GM18861 (cell line): ENCODE measurements at regions not wholly inside any gene's neighbourhood (a gene's known extent, or its start where the extent isn't known, plus 50 kb on each side); places are given as distances from the start of the nearest gene placed in this dataset.
"Not testable (repeated sequence)": the region's sequence is repeated elsewhere in the genome, so short reads cannot be mapped to it uniquely, and the experiment has no call there.

ENCODE experiments used
- ATAC-seq: cut with Tn5 transposase; IDR thresholded peaks from one replicate; pipeline ENCODE4 v1.9.1; 2021; ENCODE audit not compliant: unreplicated experiment

DNA sequence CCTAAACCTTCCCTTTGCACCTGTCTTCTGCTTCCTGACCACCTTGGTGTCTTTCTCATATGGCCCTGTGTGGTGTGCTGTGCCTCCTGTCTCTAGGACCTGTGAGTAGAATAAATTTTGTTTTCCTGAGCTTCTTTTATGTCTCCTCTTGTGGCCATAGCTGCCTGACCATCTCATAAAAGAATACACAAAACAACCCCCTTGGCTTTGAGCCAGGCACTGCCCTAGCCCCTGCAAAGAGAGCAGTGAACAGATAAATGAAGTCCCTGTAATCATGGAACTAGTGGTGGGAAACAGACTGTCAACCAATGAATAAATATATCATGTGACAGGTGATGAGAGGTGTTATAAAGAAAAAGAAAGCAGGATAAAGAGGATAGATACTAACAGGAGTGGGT is 485.1 kb downstream of the CSNK1G3 start:
- ATAC-seq: no peak

DNA sequence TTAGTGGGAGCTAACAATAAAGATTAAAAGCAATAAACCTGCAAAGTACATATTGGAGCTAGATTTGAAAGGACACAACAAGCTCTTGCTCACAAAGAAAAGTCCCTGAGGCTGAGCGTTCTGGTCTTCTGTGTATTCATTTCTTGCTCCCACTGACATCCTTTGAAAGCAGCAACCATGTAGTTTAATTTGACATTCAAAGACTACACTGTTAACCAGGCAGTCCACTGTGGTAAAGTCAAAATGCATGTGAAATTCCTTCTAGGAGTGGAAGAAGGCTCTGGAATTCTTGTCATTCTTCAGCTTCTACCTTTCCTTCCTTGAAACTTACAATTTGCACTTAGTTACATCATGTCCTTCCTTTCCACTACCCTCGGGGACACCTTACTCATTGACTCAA is 480.7 kb downstream of the CSNK1G3 start:
- no peak for ATAC-seq

DNA sequence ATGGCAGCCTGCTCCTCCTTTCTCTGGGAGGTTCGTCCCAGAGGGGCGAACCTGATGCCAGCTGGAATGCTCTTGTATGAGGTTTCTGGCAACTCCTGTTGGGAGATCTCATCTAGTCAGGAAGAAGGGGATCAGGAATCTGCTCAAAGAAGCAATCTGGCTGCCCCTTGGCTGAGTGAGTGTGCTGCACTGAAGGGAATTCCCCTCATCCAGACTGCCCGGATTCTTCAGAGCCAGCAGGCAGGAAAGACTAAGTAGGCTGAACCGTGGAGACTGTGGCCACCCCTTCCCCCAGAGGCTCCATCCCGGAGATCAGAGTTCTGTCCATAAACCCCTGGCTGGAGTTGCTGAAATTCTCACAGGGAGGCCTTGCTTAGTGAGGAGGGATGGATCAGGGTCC is 476.0 kb downstream of the CSNK1G3 start:
- no peak for ATAC-seq

DNA sequence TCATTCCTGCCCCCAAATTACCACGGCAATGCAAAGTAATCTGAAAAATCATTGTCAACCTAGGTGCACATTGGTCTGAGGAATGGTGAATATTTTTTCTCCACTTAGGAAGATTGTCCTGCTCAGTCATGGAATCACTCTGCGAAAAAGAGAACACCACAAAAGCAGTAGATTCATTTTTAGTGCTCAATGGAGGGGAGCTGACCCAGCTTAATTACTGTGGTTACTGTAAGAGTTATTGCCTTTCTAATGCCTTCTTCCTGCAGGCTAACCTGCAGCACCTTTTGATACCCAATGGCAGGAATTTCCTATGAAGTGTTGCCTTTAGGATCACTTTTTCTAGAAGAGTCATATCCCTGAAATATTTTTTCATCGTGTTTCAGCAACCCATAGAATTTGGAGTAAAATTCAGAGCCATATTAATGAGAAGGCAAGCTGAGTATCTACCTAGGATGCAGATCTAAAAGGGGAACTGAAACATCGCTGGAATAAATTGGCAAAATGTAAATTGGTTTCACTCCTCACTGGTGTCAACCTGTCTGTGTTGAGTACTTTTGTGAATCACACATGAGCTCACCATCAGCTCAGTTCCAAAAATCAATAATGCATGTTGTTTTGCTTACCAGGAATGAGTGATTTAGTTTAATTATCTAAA is 464.5 kb downstream of the CSNK1G3 start:
- peak; percentile 81 for ATAC-seq

DNA sequence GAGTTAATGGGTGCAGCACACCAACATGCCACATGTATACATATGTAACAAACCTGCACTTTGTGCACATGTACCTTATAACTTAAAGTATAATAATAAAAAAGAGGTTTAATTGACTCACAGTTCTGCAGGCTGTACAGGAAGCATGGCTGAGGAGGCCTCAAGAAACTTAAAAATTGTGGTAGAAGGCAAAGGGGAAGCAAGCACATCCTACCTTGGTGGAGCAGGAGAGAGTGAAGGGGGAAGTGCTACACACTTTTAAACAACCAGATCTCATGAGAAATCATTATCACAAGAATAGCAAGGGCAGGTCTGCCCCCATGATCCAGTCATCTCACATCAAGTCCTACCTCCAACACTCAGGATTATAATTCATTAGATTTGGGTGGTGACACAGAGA is 463.5 kb downstream of the CSNK1G3 start:
- not testable (repeated sequence) for ATAC-seq

DNA sequence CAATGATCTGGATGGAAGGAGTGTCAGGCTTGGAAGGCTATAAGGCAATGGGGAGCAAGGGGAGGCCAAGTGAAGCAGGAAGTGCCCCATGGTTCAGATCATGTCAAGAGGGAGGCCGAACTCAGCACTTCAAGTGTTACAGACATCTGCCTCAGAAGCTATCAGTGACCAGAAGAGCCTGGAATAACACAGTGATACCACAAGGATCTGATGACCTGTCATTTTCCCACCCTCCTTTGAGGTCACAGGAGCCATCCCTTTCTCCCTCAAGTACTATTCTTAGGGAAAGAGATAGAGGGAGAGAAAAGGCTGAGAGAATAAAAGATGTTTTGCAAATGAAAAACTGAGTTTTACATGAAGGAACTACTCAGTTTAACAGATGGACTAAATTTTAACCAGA is 454.8 kb downstream of the CSNK1G3 start:
- no peak for ATAC-seq

DNA sequence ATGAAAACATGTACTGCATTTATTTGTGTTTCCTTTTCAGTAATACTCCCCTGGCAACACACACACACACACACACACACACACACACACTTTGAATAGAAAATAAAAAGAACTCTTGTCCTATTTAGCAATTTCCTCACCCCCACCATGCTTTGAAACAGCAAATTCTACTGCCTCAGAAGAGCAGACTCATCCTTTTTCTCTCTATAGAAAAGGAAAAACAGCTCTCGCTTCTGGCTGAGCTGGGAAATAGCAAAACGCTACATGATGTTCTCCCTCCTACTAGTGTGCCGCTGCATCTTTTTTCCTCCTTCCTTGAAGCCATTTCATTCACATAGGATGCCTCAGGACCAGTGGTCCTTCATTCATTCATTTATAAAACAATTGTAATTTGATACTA is 453.6 kb downstream of the CSNK1G3 start:
- ATAC-seq: no peak

DNA sequence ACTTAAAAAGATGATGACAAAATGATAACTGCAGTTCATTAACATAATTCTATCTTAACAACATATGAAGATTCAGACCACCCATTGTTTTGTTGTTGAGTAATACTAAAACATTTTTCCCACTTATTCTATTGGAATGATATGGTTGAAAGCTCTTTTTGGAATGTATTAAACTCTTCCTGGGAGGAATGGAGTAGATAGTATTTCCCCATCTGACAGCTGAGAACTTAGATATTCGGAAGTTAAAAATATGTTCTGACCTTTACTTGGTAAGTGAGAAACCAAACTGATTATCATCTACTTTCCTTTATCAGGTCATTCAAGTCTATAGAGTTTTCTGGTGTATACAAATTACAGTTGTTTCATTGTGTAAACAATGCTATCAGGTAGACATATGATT is 452.9 kb downstream of the CSNK1G3 start:
- no peak for ATAC-seq

DNA sequence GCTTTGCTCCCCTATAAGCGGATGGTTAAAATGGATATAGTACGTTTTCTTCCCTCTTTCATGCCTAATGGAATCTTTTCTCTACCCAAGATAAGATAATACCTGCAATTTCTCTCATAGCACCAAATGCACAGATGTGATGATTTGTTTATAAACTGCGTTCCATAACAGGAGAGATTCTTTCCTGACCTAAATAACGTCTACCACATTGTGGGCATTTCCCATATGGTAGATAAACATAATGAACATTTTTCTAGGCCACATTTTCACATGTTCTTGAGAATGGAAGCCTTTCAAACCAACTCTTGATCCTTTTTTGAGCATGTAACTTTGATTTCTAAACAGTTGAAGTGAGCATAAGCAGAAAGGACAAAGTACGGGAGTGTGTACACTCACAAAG is 448.5 kb downstream of the CSNK1G3 start:
- ATAC-seq: no peak

DNA sequence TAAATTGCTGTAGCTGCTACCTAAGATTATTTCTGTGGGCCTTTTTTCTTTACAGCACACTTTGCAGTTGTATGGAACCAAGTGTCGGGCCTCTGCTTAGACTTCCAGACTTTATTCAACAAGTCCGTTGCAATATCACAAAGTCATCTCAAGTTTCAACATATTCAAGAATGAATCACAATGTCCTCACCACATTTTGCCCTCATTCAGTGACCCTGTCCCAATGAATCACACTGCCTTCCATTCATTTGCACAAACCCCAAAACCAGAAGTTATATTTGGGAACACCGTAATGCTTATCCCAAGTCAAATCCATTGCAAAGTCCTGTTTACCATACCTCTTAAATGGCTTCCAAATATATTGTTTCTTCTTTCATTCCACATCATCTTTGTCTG is 439.6 kb downstream of the CSNK1G3 start:
- no peak for ATAC-seq

DNA sequence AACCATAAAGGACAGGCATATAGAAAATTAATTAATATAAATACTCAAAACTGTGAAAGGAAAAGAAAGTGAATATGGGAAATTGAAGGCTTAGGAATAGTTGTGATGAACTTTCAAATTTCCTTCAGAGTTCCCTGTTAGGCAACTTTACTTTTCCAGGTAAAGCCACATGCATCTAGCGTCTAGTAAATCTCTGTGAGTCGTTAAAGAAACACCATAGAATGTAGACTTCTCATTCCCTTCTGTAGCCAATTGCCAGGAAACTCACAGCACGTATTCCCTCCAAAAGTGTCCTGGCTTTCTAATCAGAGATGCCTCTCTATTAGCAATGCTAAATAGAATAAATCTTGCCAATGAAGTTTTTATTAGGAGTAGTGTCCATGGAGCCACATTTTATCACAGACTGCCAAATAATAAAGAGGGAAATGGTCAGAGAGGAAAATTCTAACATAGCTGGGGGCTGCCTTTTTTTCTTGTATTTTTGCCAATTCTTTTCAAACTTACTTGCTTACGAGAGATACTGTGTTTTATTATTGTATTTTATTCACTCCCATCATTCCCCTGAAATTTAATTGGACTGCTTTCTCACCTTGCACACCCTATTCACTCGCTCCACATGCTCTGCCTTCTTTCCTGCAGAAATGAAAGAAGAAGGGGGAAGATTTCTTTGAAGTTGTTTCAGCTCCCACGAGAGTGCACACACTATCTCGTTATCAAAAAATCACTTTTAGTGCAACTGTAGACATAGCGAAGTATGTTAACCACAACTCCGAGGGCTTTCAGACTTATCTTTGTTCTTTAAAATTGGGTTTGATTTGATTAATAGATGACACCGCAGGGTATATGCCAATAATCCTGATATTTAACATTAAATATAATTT is 439.0 kb downstream of the CSNK1G3 start:
- no peak for ATAC-seq

DNA sequence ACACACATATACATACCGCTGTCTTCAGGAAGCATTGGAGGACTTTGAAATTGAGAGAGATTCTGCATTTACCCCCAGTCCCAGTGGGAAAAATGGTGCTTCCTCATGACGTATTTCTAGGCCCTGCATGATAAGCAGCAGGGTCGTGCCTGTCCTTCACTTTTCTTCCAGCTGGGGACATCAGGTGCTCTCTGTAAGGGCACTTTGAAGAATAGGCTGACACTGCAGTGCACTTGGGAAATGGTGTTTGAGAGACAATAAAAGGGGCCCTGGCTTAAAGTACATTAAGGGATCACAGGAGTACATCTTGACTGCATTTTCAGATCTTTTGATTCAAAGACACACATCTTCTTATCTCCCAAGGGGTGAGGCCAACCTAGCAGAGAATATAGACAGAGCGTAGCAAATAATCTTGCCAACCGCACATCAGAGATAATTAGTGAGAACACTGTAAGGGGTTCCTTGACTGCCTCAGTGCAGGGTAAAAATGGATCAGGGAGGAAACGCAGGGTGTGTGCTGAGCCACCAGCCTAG is 437.9 kb downstream of the CSNK1G3 start:
- ATAC-seq: no peak

DNA sequence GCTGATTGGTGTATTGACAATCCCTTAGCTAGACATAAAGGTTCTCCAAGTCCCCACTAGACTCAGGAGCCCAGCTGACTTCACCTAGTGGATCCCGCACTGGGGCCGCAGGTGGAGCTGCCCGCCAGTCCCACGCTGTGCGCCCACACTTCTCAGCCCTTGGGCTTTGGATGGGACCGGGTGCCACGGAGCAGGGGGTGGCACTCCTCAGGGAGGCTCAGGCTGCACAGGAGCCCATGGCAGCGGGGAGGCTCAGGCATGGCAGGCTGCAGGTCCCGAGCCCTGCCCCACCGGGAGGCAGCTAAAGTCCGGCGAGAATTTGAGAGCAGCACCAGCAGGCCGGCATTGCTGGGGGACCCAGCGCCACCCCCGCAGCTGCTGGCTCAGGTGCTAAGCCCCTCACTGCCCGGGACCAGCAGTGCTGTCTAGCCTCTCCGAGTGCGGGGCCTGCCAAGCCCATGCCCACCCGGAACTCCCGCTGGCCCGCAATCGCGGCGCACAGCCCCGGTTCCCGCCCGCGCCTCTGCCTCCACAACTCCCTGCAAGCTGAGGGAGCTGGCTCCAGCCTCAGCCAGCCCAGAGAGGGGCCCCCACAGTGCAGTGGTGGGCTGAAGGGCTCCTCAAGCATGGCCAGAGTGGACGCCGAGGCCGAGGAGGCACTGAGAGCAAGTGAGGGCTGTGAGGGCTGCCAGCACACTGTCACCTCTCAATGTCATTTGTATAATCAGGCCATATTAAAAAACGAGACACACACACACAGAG is 437.2 kb downstream of the CSNK1G3 start:
- ATAC-seq: no peak

DNA sequence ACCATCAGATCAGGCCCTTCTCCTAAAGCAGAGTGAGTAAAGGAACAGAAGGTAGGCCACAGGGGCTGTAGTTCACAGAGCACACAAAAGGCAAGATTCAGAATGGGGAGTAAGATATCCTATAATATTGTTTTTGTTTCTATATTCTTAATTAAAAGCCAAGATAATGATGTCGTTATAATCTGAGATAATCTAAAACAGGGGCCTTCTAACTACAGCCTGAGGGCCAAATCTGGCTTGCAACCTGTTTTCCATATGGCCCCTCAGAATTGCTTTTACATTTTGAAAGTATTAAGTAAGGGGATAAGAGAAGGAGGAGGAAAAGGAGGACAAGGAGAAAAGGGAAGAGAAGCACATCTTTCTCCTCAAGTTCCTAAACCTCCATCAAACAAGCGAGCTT is 435.8 kb downstream of the CSNK1G3 start:
- no peak for ATAC-seq

DNA sequence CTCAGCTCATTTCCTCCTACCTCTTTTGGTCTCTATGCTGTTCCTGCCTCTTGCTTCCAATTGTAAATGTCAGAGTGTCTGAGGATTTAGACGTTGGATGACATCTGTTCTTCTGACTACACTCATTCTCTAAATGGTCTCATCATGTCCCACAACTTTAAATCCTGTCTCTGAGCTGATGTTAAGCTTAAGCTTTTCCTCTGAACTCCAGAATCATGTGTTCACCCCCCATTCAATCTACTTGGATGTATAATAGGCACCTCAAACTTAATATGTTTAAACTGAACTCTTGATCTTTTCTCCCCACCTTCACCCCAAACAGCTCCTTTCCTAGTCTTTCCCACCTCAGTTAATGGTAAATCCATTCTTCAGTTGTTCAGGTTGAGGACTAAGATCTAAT is 433.6 kb downstream of the CSNK1G3 start:
- no peak for ATAC-seq

DNA sequence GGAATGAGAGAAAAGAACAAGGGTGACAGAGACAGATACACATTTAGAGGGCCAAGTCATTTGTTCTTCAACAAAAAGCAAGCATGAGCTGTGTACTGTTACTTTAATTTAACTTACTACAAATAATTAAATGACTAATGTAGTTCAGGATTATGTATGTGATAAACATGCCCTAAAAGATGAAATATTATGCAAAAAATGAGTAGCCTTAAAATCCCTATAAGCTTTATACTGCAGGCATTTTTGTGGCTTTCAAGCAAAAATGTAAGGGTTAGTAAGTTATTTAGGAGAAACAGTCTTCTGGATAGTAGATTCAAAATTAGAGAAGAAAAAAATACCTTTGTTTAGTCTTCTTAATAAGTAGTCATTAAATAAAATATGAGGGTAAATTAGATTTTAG is 431.2 kb downstream of the CSNK1G3 start:
- no peak for ATAC-seq

DNA sequence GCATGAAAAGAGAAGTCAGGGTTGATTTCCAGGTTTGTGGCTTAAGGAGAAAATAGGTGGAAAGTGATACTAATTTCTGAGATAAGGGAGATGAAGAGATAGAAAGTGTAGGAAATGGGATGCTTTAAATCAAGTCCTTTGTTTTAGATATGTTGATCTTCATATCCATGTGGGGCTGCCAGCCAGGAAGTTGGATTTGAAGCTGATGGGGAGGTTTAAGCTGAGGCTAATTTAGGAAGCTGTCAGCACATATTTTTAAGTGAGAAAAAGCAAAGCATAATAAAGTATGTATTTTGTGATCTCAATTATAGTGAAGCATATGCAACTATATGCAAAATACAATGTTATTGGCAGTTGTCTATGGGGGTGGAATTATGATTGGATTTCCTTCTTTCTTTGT is 428.4 kb downstream of the CSNK1G3 start:
- no peak for ATAC-seq

DNA sequence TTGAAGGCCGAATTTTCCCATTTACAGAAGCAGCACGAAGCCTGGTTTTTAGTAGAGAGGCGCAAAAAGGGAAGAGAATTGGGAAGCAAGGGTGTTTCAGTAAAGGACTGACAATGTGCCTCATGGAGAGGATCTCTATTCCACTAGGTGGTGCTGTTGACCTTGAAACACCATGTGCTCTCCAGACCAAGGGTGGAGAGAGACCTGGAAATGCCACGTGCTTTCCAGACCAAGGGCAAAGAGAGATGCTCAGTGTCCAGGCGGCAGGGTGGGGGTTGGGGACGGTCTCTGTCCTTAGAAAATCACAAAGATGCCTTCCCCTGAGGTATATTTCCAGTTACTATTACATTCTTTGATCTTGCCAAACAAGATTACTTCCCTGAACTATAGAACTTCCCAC is 425.3 kb downstream of the CSNK1G3 start:
- no peak for ATAC-seq

DNA sequence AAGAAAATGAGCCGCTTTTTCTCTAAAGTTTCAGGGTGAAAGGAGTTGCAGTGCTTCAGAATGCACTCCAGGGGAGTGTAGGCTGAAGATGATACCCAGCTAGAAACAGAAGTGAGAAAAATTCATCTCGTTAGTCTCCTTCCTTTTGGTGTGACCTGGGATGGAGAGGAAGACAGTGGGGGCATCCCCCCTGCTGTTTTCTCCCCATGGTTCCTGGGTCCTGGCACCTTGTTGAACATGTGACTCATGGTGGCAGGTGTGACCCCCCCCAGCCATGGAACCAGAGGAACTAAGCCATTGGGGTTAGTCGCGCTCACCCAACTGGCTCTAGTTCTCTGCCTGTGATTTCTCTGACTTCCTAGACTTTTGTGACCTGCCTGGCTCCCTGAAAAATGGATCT is 424.6 kb downstream of the CSNK1G3 start:
- ATAC-seq: no peak

DNA sequence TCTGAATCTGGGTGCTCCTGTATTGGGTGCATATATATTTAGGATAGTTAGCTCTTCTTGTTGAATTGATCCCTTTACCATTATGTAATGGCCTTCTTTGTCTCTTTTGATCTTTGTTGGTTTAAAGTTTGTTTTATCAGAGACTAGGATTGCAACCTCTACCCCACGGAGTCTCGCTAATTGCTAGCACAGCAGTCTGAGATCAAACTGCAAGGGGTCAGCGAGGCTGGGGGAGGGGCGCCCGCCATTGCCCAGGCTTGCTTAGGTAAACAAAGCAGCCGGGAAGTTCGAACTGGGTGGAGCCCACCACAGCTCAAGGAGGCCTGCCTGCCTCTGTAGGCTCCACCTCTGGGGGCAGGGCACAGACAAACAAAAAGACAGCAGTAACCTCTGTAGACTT is 421.8 kb downstream of the CSNK1G3 start:
- not testable (repeated sequence) for ATAC-seq

DNA sequence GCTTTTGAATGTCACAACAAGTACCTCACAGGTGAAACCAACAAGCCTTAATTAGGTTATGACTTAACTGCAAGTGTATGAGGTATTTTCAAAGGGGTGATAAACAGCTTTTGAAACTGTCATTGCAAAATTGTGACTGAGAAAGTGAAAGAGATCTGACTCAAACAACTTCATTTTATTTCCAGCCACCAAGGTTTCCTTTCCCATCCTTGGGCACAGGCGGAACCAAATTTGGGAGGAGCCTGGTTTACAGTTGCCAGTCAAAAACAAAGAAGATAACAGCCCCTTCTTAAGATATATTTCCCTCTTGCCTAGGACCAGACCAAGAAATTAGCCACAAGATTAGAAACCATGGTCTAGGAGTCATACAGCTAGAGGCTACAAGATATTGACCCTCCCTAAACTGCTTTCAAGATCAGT is 417.1 kb downstream of the CSNK1G3 start:
- ATAC-seq: no peak

DNA sequence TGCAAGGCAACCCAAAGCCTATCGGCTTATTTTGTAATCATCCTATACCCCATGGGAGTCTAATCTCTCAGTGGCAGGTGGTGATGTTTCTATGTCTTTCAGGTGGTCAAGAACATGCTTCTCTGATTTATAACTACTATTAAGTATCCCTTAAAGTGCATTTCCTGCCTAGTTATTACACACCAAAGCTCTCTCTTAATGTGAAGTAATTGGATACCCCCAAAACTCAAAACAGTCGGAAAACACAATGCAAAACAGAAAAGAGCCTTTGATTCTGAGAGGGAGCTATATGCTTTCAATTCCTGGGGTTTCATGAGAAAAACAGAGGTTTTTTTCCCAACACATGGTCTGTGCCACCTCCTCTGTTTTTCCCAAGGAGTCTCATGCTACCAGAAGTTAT is 416.4 kb downstream of the CSNK1G3 start:
- ATAC-seq: no peak
